ENCODE measurements at regions not wholly inside any gene's neighbourhood (a gene's known extent, or its start where the extent isn't known, plus 50 kb on each side); places are given as distances from the start of the nearest gene placed in this dataset.

DNA sequence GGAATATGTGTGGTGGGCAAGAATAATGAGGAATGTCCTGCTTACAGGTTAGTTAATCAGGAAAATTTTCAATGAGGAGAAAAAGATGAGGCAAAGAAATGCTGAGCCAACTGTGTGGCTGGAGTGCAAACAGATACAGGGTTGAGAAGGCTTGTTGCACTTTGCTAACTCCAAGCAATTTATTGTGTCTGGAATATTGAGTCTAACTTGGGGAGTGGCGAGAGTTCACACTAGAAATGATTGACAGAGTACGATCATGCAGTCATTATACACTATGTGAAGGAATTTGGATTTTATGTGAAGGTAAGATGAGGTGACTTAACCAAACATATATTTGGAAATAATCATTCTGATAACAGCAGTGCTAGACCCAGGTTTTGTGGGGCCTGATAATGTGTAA is 185.0 kb upstream of the ELAC2 start:
- Mint-ChIP-seq H3K9me3 (no peaks in the 10 kb centered on the region), H3K4me3 (no peak overlapping the region), H3K4me1 (no peaks in the 10 kb centered on the region), H3K27me3 (ENCODE audit: insufficient read depth) (no peaks in the 10 kb centered on the region), H3K27ac (no peak overlapping the region), H3K36me3 (ENCODE audit: low read depth) (no peaks in the 10 kb centered on the region)
- H3K4me1 ChIP-seq (ENCODE audit: control insufficient read depth, insufficient read depth, low read length): no peaks in the 10 kb centered on the region
- TF ChIP-seq, protein P1, sequence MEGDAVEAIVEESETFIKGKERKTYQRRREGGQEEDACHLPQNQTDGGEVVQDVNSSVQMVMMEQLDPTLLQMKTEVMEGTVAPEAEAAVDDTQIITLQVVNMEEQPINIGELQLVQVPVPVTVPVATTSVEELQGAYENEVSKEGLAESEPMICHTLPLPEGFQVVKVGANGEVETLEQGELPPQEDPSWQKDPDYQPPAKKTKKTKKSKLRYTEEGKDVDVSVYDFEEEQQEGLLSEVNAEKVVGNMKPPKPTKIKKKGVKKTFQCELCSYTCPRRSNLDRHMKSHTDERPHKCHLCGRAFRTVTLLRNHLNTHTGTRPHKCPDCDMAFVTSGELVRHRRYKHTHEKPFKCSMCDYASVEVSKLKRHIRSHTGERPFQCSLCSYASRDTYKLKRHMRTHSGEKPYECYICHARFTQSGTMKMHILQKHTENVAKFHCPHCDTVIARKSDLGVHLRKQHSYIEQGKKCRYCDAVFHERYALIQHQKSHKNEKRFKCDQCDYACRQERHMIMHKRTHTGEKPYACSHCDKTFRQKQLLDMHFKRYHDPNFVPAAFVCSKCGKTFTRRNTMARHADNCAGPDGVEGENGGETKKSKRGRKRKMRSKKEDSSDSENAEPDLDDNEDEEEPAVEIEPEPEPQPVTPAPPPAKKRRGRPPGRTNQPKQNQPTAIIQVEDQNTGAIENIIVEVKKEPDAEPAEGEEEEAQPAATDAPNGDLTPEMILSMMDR (conservative IDR thresholded peaks at IDR 0.05): no peak
- WGBS, 2 experiments (ENCODE audit: insufficient coverage in 1 of 2, insufficient read length in 1 of 2): 87% methylated on average over 2 of the region's 2 CpGs; no CpG with 5 or more reads in 1 of the 2 experiments
- H3K9ac ChIP-seq (ENCODE audit: extremely low read depth, low read length, poor library complexity, severe bottlenecking): no peak overlapping the region
- H3K36me3 ChIP-seq (ENCODE audit: control insufficient read depth, insufficient read depth, low read length): no peaks in the 10 kb centered on the region
- no peak for DNase-seq
- no peak overlapping the region for H3K27ac ChIP-seq (ENCODE audit: low read depth, low read length)
- H3K4me3 ChIP-seq (ENCODE audit: low read length): no peak overlapping the region
- no peaks in the 10 kb centered on the region for H3K9me3 ChIP-seq (ENCODE audit: control insufficient read depth, low read length)
- no peaks in the 10 kb centered on the region for H3K27me3 ChIP-seq (ENCODE audit: control insufficient read depth, insufficient read depth, low read length, poor library complexity, severe bottlenecking)

DNA sequence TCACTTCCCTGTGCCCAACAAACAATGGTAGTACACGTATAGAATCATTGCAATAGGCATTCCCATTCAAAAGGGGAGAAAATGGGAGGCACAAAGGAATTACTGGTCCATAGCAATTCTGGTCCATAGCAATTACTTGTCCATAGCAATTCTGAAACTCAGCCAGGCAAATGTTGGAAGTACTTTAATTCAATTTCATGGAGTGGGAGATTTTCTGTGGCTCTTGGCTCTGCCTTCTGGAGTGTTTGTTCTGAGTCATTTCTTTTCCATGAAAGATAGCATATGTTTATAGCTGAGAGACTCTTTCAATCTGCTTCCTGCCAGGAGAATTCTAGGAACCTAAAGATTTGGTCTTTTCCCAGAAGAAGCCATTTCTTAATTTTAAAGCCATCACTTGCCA is 182.8 kb upstream of the ELAC2 start:
- Mint-ChIP-seq H3K27ac (no peak overlapping the region), H3K4me3 (no peak overlapping the region), H3K4me1 (no peaks in the 10 kb centered on the region), H3K36me3 (ENCODE audit: low read depth) (no peaks in the 10 kb centered on the region), H3K9me3 (no peaks in the 10 kb centered on the region), H3K27me3 (ENCODE audit: insufficient read depth) (no peaks in the 10 kb centered on the region)
- Histone ChIP-seq H3K36me3 (ENCODE audit: control insufficient read depth, insufficient read depth, low read length) (no peaks in the 10 kb centered on the region), H3K4me3 (ENCODE audit: low read length) (no peak overlapping the region), H3K27me3 (ENCODE audit: control insufficient read depth, insufficient read depth, low read length, poor library complexity, severe bottlenecking) (no peaks in the 10 kb centered on the region), H3K9ac (ENCODE audit: extremely low read depth, low read length, poor library complexity, severe bottlenecking) (no peak overlapping the region), H3K4me1 (ENCODE audit: control insufficient read depth, insufficient read depth, low read length) (no peaks in the 10 kb centered on the region), H3K27ac (ENCODE audit: low read depth, low read length) (no peak overlapping the region), H3K9me3 (ENCODE audit: control insufficient read depth, low read length) (no peaks in the 10 kb centered on the region)
- no peak for DNase-seq
- TF ChIP-seq, protein P1 (conservative IDR thresholded peaks at IDR 0.05): no peak
- WGBS, 2 experiments (ENCODE audit: insufficient coverage in 1 of 2, insufficient read length in 1 of 2): 89% methylated on average over 1 of the region's 1 CpG; no CpG with 5 or more reads in 1 of the 2 experiments

DNA sequence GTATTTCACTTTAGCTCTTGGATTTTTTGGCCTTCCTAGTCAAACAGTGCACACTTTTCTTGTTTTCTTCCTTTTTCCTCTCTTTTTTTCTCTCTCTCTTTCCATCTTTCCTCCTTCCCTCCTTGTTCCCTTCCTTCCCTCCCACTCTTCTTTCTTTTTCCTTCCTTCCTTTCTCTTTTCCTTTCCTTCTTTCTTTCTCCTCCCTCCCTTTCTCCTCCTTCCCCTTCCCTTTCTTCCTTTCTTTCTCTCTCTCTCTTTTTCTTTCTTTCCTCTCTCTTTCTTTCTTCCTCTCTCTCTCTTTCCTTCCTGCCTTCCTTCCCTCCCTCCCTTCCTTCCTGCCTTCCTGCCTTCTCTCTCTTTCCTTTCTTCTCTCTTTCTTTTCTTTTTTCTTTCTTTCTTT is 181.6 kb upstream of the ELAC2 start:
- H3K9me3 ChIP-seq (ENCODE audit: control insufficient read depth, low read length): no peaks in the 10 kb centered on the region
- H3K9ac ChIP-seq (ENCODE audit: extremely low read depth, low read length, poor library complexity, severe bottlenecking): no peak overlapping the region
- H3K27ac ChIP-seq (ENCODE audit: low read depth, low read length): no peak overlapping the region
- H3K4me3 Mint-ChIP-seq: no peak overlapping the region
- no peak overlapping the region for H3K27ac Mint-ChIP-seq
- no peaks in the 10 kb centered on the region for H3K4me1 ChIP-seq (ENCODE audit: control insufficient read depth, insufficient read depth, low read length)
- TF ChIP-seq, protein P1 (conservative IDR thresholded peaks at IDR 0.05): no peak
- no peaks in the 10 kb centered on the region for H3K27me3 ChIP-seq (ENCODE audit: control insufficient read depth, insufficient read depth, low read length, poor library complexity, severe bottlenecking)
- no peaks in the 10 kb centered on the region for H3K9me3 Mint-ChIP-seq
- no peak overlapping the region for H3K4me3 ChIP-seq (ENCODE audit: low read length)
- no peaks in the 10 kb centered on the region for H3K36me3 Mint-ChIP-seq (ENCODE audit: low read depth)
- no peaks in the 10 kb centered on the region for H3K27me3 Mint-ChIP-seq (ENCODE audit: insufficient read depth)
- H3K4me1 Mint-ChIP-seq: no peaks in the 10 kb centered on the region
- no peak for DNase-seq
- H3K36me3 ChIP-seq (ENCODE audit: control insufficient read depth, insufficient read depth, low read length): no peaks in the 10 kb centered on the region
